ENCODE measurements at regions not wholly inside any gene's neighbourhood (a gene's known extent, or its start where the extent isn't known, plus 50 kb on each side); places are given as distances from the start of the nearest gene placed in this dataset.

GRCh38 chr13:38519229-38519911 is 167.5 kb upstream of the FREM2 start:
- DNase-seq (ENCODE audit: low spot score), result no peak

- DNase-seq (ENCODE audit: low spot score), result no peak
These were observed 166.8 kb upstream of the FREM2 start for GRCh38 chr13:38520041-38520440.

DNA sequence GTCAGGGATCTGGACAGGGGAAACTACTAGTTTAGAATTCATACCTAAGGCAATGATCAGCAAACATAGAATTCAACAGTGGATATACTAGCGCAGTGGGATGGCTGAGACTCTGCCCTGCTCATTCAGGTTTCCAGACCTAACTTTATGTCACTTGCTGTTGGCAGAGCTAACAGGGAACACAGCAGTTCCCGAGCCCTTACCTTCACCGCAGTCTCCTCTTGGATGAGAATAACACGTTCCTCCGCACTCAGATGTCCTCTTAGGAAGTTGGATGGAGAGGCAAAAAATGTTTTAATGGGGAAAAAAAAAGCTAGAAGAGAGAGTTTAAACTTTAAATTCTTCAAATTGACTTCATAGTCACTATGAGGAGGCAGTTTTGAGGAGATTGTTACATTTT is 159.7 kb upstream of the FREM2 start:
- DNase-seq (ENCODE audit: low spot score), result no peak

- no peak for DNase-seq (ENCODE audit: low spot score)
These were observed 157.9 kb upstream of the FREM2 start for GRCh38 chr13:38528986-38529385.

DNA sequence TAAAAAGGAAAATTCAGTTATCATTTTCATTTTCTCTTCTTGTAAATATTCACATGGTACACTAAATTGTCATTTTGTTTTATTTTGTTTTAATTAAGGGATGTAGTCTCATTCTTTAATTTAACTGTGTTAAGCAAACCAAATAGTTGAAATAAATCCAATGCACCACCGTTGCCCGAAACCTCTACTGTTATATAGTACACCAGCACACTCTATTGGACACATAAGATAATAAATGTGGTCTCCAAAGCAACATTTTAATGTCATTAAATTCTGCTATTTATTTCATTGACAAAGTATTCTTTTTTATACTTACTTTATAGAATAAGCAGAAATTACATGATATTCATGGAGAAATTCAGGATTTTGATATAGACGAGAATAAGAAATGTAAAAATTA is 156.4 kb upstream of the FREM2 start:
- no peak for DNase-seq (ENCODE audit: low spot score)

DNA sequence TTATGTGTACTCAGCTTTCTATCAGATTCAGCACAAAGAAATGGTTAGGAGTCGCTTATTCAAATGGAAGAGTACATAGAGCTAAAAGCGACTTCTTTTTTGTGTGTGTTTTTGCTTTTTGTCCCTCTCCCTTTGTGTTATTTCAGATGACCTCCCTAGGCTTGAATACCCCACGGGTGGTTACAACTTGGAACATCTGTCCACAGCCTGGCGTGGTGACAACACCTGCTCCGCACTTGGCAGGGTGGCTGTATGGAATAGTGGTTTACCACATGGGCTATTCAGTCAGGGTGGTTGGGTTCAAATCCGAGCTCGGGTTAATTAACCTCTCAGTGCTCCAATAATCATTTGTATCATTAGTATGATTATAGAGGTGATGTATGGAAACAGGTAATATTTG is 151.6 kb upstream of the FREM2 start:
- DNase-seq (ENCODE audit: low spot score), result no peak

DNA sequence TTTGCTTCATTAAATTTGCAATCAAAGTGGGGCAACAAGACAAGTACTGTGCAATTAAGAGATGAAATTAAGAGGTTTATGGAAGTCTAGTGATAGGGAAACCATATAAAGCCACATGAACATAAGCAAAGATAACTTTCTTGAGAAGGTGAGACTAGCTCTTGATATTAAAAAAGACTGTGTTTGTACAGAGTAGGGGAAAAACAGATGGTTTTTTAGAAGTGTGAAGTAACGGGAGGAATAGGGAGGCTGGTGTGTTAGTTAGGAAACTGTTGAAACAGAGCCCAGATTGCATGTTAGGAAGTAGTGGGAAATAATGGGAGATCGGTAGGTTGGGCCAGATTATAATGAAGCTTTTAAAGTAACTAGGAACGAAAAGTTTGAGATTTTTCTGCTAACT is 149.8 kb upstream of the FREM2 start:
- no peak for DNase-seq (ENCODE audit: low spot score)

DNA sequence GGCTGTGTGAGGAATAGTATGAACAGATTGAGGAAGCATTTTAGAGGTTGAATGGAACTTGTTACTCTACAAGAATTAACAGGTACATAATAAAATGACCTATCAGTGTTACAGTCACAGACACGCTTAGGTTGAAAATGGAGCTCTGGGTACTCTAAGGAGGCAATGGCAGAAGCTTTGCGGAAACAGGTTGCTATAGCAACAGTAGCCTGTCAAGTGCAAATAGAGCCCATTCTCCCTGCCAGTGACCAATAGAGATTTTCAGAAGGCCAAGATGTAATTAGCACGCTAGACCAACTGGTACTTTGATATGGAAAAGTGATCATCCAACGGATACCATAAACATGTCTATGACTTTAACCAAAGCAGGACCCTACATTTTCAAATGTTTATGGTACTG is 148.5 kb upstream of the FREM2 start:
- no peak for DNase-seq (ENCODE audit: low spot score)

GRCh38 chr13:38539632-38540031 is 147.2 kb upstream of the FREM2 start:
- DNase-seq (ENCODE audit: low spot score), result no peak

GRCh38 chr13:38542601-38543000 is 144.3 kb upstream of the FREM2 start:
- no peak for DNase-seq (ENCODE audit: low spot score)

- no peak for DNase-seq (ENCODE audit: low spot score)
These were observed 143.3 kb upstream of the FREM2 start for GRCh38 chr13:38543561-38543960.

- no peak for DNase-seq (ENCODE audit: low spot score)
These were observed 123.1 kb upstream of the FREM2 start for GRCh38 chr13:38563739-38564138.

DNA sequence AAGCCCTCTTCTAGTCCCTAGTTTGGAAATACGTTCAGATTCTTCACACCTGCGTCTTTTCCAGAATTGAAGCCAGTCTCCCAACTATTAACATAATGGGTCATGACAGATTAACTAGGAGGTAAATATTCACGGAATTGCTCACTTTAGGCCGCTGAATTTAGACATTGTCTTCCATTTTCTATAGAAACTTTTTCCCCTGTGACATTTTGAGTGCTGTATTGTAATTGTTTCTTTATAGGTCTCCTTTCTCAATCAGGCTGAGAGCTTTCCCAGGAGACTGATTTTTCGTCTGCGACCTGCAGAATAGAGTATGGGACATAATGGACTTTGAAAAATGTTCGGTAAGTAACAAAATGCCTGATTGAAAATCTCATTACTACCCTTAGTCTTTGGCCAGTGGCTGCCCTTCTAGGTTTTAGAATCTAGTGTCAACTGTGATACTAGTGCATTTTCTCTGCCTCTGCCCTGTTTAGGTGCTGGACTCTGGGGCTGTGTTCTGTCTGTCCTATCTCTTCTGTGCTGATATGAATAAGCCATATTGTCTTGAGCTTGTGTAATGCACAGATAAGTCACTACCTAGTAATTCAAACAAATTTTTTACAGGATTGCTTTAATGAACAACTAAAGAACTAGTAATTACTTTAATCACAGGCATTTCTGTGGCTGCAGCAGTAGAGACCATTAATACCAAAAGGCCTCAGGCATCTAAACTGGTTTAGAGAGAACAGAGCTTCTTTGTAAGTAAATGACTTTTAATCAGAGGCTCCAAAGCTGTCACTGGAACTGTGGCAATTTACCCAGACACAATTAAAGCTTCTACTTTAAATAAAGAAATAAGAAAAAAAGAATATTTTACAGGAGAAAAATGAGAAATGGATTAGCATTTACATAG is 122.4 kb upstream of the FREM2 start:
- DNase-seq (ENCODE audit: low spot score), result no peak

DNA sequence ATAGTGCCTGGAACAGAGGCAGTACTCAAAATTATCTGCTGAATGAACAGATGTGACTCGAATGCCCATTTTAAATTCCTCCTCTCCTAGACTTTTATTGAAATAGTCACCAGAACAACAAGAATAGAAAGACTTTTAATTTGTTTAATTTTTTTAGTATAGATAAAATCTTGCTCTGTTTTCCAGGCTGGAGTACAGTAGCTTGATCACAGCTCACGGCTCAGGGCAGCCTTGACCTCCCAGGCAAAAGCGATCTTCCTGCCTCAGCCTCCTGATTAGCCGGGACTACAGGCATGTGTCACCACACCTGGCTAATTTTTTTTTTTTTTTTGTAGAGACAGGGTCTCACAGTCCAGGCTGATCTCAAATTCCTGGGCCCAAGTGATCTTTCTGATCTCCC is 120.9 kb upstream of the FREM2 start:
- DNase-seq (ENCODE audit: low spot score), result no peak

GRCh38 chr13:38566519-38566918 is 120.4 kb upstream of the FREM2 start:
- no peak for DNase-seq (ENCODE audit: low spot score)

- DNase-seq (ENCODE audit: low spot score), result no peak
These were observed 116.2 kb upstream of the FREM2 start for GRCh38 chr13:38570706-38571105.

DNA sequence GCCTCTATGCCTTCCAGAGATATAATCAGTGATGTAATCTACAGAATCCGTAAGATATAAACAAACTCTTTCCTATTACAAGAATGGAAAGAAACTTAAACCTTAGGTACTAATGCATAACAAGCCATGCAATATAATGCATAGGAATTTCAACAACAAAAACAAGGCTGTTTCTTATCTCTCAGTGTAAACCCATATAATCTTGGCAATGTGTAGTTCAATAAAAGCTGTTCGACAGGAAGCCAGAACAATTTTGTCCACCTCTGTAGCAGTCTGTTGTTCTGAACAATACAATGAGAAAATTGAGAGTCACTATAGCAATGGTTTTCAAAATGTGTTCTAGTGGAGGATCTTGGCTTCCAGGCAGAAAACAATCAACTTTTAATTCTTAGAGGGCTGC is 111.5 kb upstream of the FREM2 start:
- DNase-seq (ENCODE audit: low spot score), result no peak

GRCh38 chr13:38577048-38577447 is 109.8 kb upstream of the FREM2 start:
- DNase-seq (ENCODE audit: low spot score), result no peak

DNA sequence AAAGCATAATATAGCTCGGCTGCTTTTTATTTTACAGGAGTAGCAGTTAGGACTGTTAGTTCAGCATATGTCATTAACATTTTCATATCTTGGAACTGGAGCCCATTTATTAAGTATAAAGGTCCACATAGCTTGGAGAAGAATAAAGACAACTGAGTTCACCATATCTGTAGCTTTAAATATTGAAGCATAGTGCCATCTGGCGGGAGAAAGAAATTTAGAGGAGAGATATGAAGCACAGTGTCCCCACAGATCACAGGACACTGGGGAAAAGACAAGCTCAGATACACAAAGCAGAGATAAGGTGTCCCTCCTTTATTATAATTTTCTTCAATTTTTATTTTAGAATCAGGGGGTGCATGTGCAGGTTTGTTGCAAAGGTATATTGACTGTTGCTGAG is 104.7 kb upstream of the FREM2 start:
- DNase-seq (ENCODE audit: low spot score), result peak; percentile 3

GRCh38 chr13:38590230-38590629 is 96.6 kb upstream of the FREM2 start:
- no peak for DNase-seq (ENCODE audit: low spot score)

- no peak for DNase-seq (ENCODE audit: low spot score)
These were observed 95.9 kb upstream of the FREM2 start for GRCh38 chr13:38590796-38591507.

- no peak for DNase-seq (ENCODE audit: low spot score)
These were observed 84.6 kb upstream of the FREM2 start for GRCh38 chr13:38602266-38602665.

Data from germinal center (tissue), 1 donor.